Astrocyte (in vitro differentiated cells and primary cell): ENCODE measurements at regions not wholly inside any gene's neighbourhood (a gene's known extent, or its start where the extent isn't known, plus 50 kb on each side); places are given as distances from the start of the nearest gene placed in this dataset.
"Not testable (repeated sequence)": the region's sequence is repeated elsewhere in the genome, so short reads cannot be mapped to it uniquely, and the experiment has no call there.

Source experiments
- DNase-seq: peaks from one replicate; pipeline ENCODE4 v3.0.0-alpha.2; 2010; ENCODE audit warnings: low read depth
- FAIRE-seq: peaks from 2 replicates; lab custom pipeline; 2011; peaks lifted over from hg19 to GRCh38; lab: Jason Lieb, UNC
- H2AFZ ChIP-seq: 2 replicates; pipeline ENCODE4 v1.6.0; 2012; ENCODE audit warnings: low read depth, low read length, inconsistent platforms
- H3K27ac ChIP-seq: 2 replicates; pipeline ENCODE4 v1.5.1; 2011; ENCODE audit warnings: low read depth, low read length, inconsistent platforms
- H3K27me3 ChIP-seq: 2 replicates; pipeline ENCODE4 v1.6.0; 2011; ENCODE audit warnings: low read length, inconsistent platforms; ENCODE audit not compliant: insufficient read depth
- H3K36me3 ChIP-seq: 2 replicates; pipeline ENCODE4 v1.5.1; 2011; ENCODE audit warnings: low read length, inconsistent platforms; ENCODE audit not compliant: insufficient read depth
- H3K4me1 ChIP-seq: 2 replicates; pipeline ENCODE4 v1.5.1; 2011; ENCODE audit warnings: low read length, inconsistent platforms; ENCODE audit not compliant: insufficient read depth
- H3K4me2 ChIP-seq: 2 replicates; pipeline ENCODE4 v1.6.0; 2012; ENCODE audit warnings: low read length, inconsistent platforms
- H3K4me3 ChIP-seq: 2 replicates; pipeline ENCODE4 v1.5.1; 2011; ENCODE audit warnings: low read depth, mild to moderate bottlenecking, low read length, inconsistent platforms; ENCODE audit not compliant: insufficient read depth
- H3K79me2 ChIP-seq: 2 replicates; pipeline ENCODE4 v1.6.0; 2012; ENCODE audit warnings: mild to moderate bottlenecking, low read length, inconsistent platforms; ENCODE audit not compliant: insufficient read depth
- H3K9ac ChIP-seq: 2 replicates; pipeline ENCODE4 v1.6.0; 2012; ENCODE audit warnings: mild to moderate bottlenecking, low read length, inconsistent platforms
- H3K9me3 ChIP-seq: 2 replicates; pipeline ENCODE4 v1.5.1; 2012; ENCODE audit warnings: low read depth, mild to moderate bottlenecking, low read length, inconsistent platforms; ENCODE audit not compliant: insufficient read depth
- H4K20me1 ChIP-seq: 2 replicates; pipeline ENCODE4 v1.6.0; 2012; ENCODE audit warnings: low read length, inconsistent platforms; ENCODE audit not compliant: insufficient read depth
- H3K27ac Mint-ChIP-seq: one replicate; pipeline ENCODE4 v1.8.0; 2021; ENCODE audit warnings: mild to moderate bottlenecking, mixed read lengths; ENCODE audit not compliant: unreplicated experiment
- H3K27me3 Mint-ChIP-seq: one replicate; pipeline ENCODE4 v1.8.0; 2021; ENCODE audit warnings: low read depth, mixed read lengths; ENCODE audit not compliant: unreplicated experiment
- H3K36me3 Mint-ChIP-seq: one replicate; pipeline ENCODE4 v1.8.0; 2021; ENCODE audit warnings: low read depth, mixed read lengths; ENCODE audit not compliant: unreplicated experiment
- H3K4me1 Mint-ChIP-seq: one replicate; pipeline ENCODE4 v1.8.0; 2021; ENCODE audit warnings: low read depth, mixed read lengths; ENCODE audit not compliant: unreplicated experiment
- H3K4me3 Mint-ChIP-seq: one replicate; pipeline ENCODE4 v1.8.0; 2021; ENCODE audit warnings: mild to moderate bottlenecking, moderate library complexity, mixed read lengths; ENCODE audit not compliant: unreplicated experiment
- H3K9me3 Mint-ChIP-seq: one replicate; pipeline ENCODE4 v1.8.0; 2021; ENCODE audit warnings: mild to moderate bottlenecking, mixed read lengths; ENCODE audit not compliant: unreplicated experiment
- CTCF ChIP-seq: IDR thresholded peaks from 2 replicates; pipeline ENCODE4 v1.5.1; 2011; ENCODE audit warnings: low read depth, mild to moderate bottlenecking, inconsistent platforms, low read length, moderate library complexity; ENCODE audit not compliant: insufficient read depth
- EZH2 ChIP-seq: IDR thresholded peaks from 2 replicates; pipeline ENCODE4 v1.6.1; 2012; ENCODE audit warnings: mild to moderate bottlenecking, low read length, inconsistent platforms; ENCODE audit not compliant: insufficient read depth

- H3K4me3 ChIP-seq, H3K36me3 ChIP-seq, H3K36me3 Mint-ChIP-seq, DNase-seq, H3K9me3 Mint-ChIP-seq, H3K4me1 Mint-ChIP-seq, H3K79me2 ChIP-seq, H3K9me3 ChIP-seq, H3K4me1 ChIP-seq, H3K4me2 ChIP-seq, H3K9ac ChIP-seq, H2AFZ ChIP-seq, FAIRE-seq, H3K27ac Mint-ChIP-seq, H4K20me1 ChIP-seq, H3K4me3 Mint-ChIP-seq, H3K27ac ChIP-seq: not testable (repeated sequence)
- peaks cover 30% of the 10 kb centered on the region for H3K27me3 ChIP-seq
- peak; percentile 53 for TF ChIP-seq EZH2
- peaks cover 59% of the 10 kb centered on the region for H3K27me3 Mint-ChIP-seq
These were observed 130.2 kb upstream of the LPCAT1 start for GRCh38 chr5:1653698-1654651.

- no peak overlapping the region for H3K27ac ChIP-seq
- H3K4me3 ChIP-seq: no peak overlapping the region
- H3K4me1 Mint-ChIP-seq: no peaks in the 10 kb centered on the region
- H3K4me3 Mint-ChIP-seq: no peak overlapping the region
- DNase-seq (no peak), FAIRE-seq (no peak)
- H3K36me3 ChIP-seq: no peaks in the 10 kb centered on the region
- no peak overlapping the region for H3K27ac Mint-ChIP-seq
- no peaks in the 10 kb centered on the region for H3K4me1 ChIP-seq
- H3K9ac ChIP-seq: no peak overlapping the region
- no peak overlapping the region for H3K4me2 ChIP-seq
- no peak overlapping the region for H2AFZ ChIP-seq
- H3K9me3 Mint-ChIP-seq: no peaks in the 10 kb centered on the region
- H3K27me3 Mint-ChIP-seq: peaks cover 59% of the 10 kb centered on the region
- no peak for TF ChIP-seq EZH2
- TF ChIP-seq CTCF: no peak
- H3K9me3 ChIP-seq: no peaks in the 10 kb centered on the region
- no peaks in the 10 kb centered on the region for H3K79me2 ChIP-seq
- no peaks in the 10 kb centered on the region for H3K36me3 Mint-ChIP-seq
- peaks cover 26% of the 10 kb centered on the region for H3K27me3 ChIP-seq
- H4K20me1 ChIP-seq: no peaks in the 10 kb centered on the region
These were observed 129.3 kb upstream of the LPCAT1 start for GRCh38 chr5:1652873-1653697.
